GM21423 (cell line): ENCODE measurements at regions not wholly inside any gene's neighbourhood (a gene's known extent, or its start where the extent isn't known, plus 50 kb on each side); places are given as distances from the start of the nearest gene placed in this dataset.

Experiments used
- ATAC-seq: cut with Tn5 transposase; IDR thresholded peaks from one replicate; pipeline ENCODE4 v1.9.1; 2021; ENCODE audit warnings: mild to moderate bottlenecking, moderate library complexity; ENCODE audit not compliant: unreplicated experiment

DNA sequence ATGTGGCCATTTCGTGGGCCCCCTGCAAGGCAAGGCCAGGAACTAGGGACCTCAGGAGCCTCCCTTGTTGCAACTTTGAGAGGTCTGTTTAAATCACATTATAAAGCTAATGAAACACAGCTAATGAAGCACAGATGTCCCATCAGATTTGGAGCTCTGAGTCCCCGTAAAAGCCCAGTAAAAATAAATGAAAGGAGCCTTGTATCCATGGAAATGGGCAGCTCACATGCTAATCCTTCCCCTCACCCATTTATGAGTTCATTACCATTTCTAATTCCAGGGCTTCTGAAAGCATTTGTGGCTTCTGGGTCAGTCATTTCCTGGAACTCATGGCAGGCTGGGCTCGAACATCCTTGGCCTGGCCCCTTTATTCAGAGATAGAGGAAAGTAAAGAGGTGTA is 274.8 kb downstream of the SS18 start:
- ATAC-seq = no peak

DNA sequence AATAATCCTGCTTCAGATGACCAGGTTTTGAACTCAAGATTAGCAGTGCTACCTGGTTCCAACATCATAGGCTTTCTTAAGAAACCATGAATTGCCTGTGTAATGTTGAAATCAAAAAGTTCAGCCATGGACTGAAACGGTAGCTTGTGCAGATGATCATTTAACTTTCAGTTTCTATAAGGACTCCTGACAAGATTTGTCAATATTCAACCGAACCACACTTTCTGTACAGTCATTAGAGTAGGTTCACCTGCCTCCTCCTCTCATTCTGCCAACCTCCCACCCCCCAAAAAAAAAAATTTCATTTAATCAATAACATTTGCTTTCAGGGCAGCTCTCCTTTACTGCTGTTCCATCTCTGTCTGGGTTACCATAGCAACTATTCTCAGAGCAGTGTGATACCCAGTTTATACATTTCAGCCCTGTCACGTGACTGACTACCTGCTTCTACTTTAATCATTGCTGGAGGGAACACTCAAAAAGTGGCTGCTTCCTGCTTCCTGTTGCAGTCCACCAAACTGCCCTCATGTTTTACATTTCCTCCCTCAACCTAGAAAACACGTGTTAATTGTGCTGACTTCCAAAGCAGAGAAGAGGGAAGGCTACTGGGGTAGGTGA is 275.5 kb downstream of the SS18 start:
- ATAC-seq = peak; percentile 92

- no peak for ATAC-seq
These were observed 277.3 kb downstream of the SS18 start for GRCh38 chr18:25813110-25813509.

DNA sequence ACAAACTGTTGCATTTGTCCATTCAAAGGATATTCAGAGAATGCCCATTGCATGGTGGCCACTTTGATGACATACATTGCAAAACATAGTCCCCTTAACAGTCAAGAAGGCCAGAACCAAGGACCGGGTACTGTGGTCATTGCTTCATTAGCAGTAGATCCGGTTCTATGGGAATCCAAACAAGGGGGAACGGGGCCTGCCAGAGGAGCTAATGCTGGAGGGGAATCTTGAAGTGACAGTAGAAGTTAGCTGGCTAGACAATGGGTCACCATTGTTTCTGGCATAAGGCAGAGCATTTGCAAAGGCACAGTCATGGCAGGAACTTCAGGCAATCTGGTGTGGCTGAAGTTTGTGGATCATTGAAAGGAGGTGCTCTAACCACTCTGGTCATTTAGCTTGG is 279.7 kb downstream of the SS18 start:
- no peak for ATAC-seq

DNA sequence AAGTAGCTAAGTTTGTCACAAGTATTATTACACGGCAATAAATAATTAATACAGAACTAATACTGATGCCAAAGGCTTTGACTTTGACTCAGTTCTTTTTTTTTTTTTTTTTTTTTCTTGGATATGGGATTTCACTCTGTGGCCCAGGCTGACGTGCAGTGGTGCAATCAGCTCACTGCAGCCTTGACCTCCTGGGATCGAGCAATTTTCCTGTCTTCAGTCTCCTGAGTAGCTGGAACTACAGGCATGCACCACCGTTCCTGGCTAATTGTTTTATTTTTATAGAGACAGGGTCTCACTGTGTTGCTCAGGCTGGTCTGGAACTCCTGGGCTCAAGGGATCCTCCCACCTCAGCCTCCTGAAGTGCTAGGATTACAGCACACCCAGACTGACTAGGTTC is 284.5 kb downstream of the SS18 start:
- no peak for ATAC-seq

DNA sequence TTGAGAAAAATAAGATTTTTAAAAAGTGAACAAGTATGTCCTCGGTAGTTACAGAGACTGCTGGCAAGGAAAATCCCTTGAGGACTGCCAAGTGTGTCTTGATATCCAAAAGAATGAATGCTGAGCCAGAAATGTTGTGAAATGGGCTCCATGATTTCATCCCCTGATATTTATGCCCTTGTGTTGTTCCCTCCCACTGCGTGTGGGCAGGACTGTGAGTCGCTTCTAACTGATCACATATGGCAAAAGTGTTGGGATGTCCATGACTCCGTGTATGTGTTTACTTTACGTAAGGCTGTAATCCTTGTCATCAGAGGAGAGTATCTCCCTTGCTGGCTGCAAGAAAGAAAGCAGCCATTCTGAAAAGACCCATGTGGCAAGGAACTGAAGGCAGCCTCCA is 285.1 kb downstream of the SS18 start:
- no peak for ATAC-seq

GRCh38 chr18:25799231-25799630 is 291.2 kb downstream of the SS18 start:
- ATAC-seq = no peak

GRCh38 chr18:25798046-25798445 is 292.4 kb downstream of the SS18 start:
- no peak for ATAC-seq

DNA sequence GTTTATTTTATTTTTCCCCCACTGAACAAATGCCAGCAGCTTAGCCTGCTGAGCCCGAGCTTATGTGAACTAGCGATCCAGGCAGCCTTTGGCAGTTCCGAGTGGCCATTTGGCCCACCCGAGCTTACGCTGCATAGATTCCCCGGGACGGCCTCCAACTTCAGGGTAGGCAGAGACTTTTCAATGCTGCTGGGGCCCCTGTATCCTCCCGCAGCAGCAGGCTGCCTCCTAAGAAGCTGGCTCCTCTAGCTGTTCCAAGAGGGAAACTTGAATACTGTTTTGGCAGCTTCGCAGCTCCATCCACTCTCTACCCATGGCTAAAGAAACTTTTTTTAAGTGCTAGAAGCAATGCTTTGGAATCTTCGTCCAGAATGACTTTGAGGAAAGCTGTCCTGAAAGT is 295.2 kb downstream of the SS18 start:
- no peak for ATAC-seq

- no peak for ATAC-seq
These were observed 303.1 kb downstream of the SS18 start for GRCh38 chr18:25787276-25787675.

- no peak for ATAC-seq
These were observed 303.7 kb downstream of the SS18 start for GRCh38 chr18:25786758-25787157.

- ATAC-seq = no peak
These were observed 310.3 kb downstream of the SS18 start for GRCh38 chr18:25780105-25780504.

- no peak for ATAC-seq
These were observed 318.6 kb downstream of the SS18 start for GRCh38 chr18:25771796-25772195.

DNA sequence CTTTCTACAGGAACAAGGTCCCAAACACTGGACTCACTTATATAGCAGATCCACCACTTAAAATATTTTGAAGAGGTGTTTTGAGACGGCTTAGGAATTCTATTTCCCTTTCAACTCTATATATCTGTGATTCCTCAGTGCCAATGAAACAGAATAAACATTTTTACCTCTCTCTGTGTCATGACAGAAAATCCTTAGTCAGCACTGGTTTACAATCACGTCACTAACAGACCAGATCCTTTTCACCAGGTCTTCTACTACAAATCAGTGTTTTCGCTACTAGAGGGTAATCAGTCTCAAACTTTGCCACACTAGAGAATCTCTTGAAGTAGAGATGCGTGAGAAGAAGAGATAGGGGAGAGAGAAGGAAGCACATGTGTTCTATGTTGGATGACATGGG is 325.6 kb downstream of the SS18 start:
- ATAC-seq = no peak

GRCh38 chr18:25759111-25759510 is 331.3 kb downstream of the SS18 start:
- no peak for ATAC-seq

GRCh38 chr18:25743646-25744151 is 346.7 kb downstream of the SS18 start:
- no peak for ATAC-seq

DNA sequence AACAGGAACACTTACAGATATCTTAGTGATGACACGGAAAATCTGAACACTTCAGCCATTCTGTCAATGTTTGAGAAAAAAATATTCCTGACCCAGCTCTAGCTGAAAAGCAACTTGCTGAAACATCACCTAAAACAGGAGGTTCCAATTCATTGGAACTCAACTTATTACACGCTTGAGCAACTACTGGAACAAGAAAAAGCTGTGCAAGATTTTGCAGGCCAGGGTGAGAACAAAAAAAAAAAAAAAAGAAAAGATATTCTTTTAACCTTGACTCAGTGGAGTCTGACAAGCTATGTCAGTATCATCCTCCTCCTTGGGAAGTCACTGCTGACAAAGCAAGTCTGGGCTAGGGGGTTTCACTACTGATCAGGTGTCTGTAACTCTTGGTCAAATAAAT is 351.0 kb downstream of the SS18 start:
- ATAC-seq = no peak

- no peak for ATAC-seq
These were observed 352.6 kb downstream of the SS18 start for GRCh38 chr18:25737710-25738311.

DNA sequence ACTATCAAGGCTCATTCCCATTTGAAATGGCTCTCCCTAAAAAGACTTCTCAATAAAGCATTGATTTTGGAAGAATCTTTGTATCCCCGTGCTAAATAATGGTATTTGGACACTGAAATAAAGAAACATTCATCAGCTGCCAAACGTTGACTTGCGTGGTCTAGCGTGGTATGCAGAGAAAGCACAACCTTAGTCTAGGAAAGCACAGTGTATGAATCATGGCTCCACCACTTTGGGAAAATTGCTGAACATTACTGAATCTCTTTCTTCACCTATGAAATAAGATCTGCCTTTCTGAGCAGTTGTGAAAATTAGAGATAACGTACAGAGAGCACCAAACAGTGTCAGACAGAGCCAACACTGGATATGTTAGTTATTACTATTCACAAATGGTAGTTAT is 353.9 kb downstream of the SS18 start:
- ATAC-seq = no peak

DNA sequence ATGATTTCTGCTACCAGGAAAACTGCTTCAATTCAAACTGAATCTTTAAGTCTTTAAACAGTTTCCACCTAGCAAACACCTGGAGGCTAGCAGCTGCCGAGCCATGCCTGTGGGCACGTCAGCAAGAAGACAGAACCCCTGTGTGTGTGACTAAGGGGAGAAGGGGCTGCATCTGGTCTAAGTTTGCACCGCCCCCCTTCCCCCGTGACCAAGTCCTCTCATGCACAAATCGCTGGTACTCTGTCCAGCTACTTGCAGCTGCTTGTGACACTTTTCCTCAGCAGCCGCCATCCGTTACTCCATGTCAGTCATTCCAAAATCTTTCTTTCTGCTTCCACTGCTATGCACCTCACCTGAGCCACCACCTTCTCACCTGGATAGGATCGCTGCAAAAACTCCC is 355.0 kb downstream of the SS18 start:
- ATAC-seq = no peak

GRCh38 chr18:25734336-25734735 is 356.1 kb downstream of the SS18 start:
- no peak for ATAC-seq

DNA sequence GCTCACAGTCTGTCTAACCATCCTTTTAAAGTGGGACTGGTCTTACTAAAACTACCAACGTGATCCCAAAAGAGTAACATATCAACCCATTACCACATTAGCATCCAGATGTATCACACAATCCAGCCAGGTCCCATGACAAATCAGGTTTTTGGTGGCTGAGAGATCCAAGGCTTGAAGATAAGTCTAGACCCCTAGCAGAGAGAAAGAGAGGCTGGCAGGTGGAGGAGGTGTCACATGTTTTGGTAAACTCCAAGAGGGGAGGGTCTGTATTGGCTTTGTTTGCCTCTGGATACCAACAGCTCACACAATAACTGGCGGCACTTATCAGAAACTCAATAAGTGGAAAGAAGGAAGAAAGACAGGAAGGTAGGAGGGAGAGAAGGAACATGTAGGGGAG is 357.6 kb downstream of the SS18 start:
- no peak for ATAC-seq

- no peak for ATAC-seq
These were observed 361.3 kb downstream of the SS18 start for GRCh38 chr18:25729072-25729471.
